Ectodermal cell (in vitro differentiated cells): ENCODE measurements at regions not wholly inside any gene's neighbourhood (a gene's known extent, or its start where the extent isn't known, plus 50 kb on each side); places are given as distances from the start of the nearest gene placed in this dataset.

ENCODE experiments used
- H3K27ac ChIP-seq: 2 replicates; pipeline ENCODE4 v1.7.0; 2013; ENCODE audit warnings: mild to moderate bottlenecking, low read depth, low read length; ENCODE audit not compliant: insufficient read depth, poor library complexity, severe bottlenecking
- H3K27me3 ChIP-seq: 2 replicates; pipeline ENCODE4 v1.7.0; 2013; ENCODE audit warnings: mild to moderate bottlenecking, low read length; ENCODE audit not compliant: insufficient read depth, control insufficient read depth, poor library complexity, severe bottlenecking
- H3K36me3 ChIP-seq: one replicate; pipeline ENCODE4 v1.7.0; 2013; ENCODE audit warnings: low read length; ENCODE audit not compliant: control insufficient read depth, insufficient read depth
- H3K4me1 ChIP-seq: one replicate; pipeline ENCODE4 v1.7.0; 2013; ENCODE audit warnings: low read length; ENCODE audit not compliant: control insufficient read depth, insufficient read depth
- H3K4me3 ChIP-seq: 2 replicates; pipeline ENCODE4 v1.7.0; 2013; ENCODE audit warnings: low read depth, low read length, control low read depth; ENCODE audit not compliant: insufficient read depth
- H3K9me3 ChIP-seq: 2 replicates; pipeline ENCODE4 v1.7.0; 2013; ENCODE audit warnings: mild to moderate bottlenecking, low read length, moderate library complexity; ENCODE audit not compliant: control insufficient read depth
- WGBS, 2 experiments: methylation state at CpG; one replicate each; pipeline ENCODE4 v1.1.7; 2013; ENCODE audit warnings: missing lambda C conversion rate in 2 of 2; 5-methylcytosine and 5-hydroxymethylcytosine counted together

- Histone ChIP-seq H3K27ac (no peak overlapping the region), H3K9me3 (no peaks in the 10 kb centered on the region), H3K4me1 (no peaks in the 10 kb centered on the region), H3K27me3 (no peaks in the 10 kb centered on the region), H3K4me3 (no peak overlapping the region), H3K36me3 (no peaks in the 10 kb centered on the region)
- WGBS, 2 experiments: 89 to 93% methylated on average over 3 of the region's 3 CpGs
These were observed 184.6 kb upstream of the GPR149 start for GRCh38 chr3:154614601-154615000.

- no peaks in the 10 kb centered on the region for H3K4me1 ChIP-seq
- 100% methylated on average over 1 of the region's 1 CpG for WGBS, 2 experiments
- no peak overlapping the region for H3K27ac ChIP-seq
- no peaks in the 10 kb centered on the region for H3K27me3 ChIP-seq
- no peaks in the 10 kb centered on the region for H3K36me3 ChIP-seq
- H3K4me3 ChIP-seq: no peak overlapping the region
- H3K9me3 ChIP-seq: no peaks in the 10 kb centered on the region
These were observed 184.1 kb upstream of the GPR149 start for GRCh38 chr3:154614078-154614477.

- H3K4me3 ChIP-seq: no peak overlapping the region
- no peak overlapping the region for H3K27ac ChIP-seq
- no peaks in the 10 kb centered on the region for H3K4me1 ChIP-seq
- no peaks in the 10 kb centered on the region for H3K9me3 ChIP-seq
- H3K36me3 ChIP-seq: no peaks in the 10 kb centered on the region
- no peaks in the 10 kb centered on the region for H3K27me3 ChIP-seq
These were observed 172.3 kb upstream of the GPR149 start for GRCh38 chr3:154602241-154602640.

GRCh38 chr3:154598166-154598565, 168.2 kb upstream of the GPR149 start:
- Histone ChIP-seq H3K4me3 (no peak overlapping the region), H3K36me3 (no peaks in the 10 kb centered on the region), H3K27me3 (no peaks in the 10 kb centered on the region), H3K27ac (no peak overlapping the region), H3K4me1 (no peaks in the 10 kb centered on the region), H3K9me3 (no peaks in the 10 kb centered on the region)
- WGBS, 2 experiments: 84 to 86% methylated on average over 3 of the region's 3 CpGs

- Histone ChIP-seq H3K27me3 (no peaks in the 10 kb centered on the region), H3K9me3 (no peaks in the 10 kb centered on the region), H3K36me3 (no peaks in the 10 kb centered on the region), H3K4me1 (no peaks in the 10 kb centered on the region), H3K27ac (no peak overlapping the region), H3K4me3 (no peak overlapping the region)
- WGBS, 2 experiments: 83 to 90% methylated on average over 1 to 2 of the region's 3 CpGs
These were observed 160.8 kb upstream of the GPR149 start for GRCh38 chr3:154590675-154591384.

- WGBS, 2 experiments: 89 to 96% methylated on average over 3 of the region's 3 CpGs
- Histone ChIP-seq H3K4me3 (no peak overlapping the region), H3K27ac (no peak overlapping the region), H3K9me3 (no peaks in the 10 kb centered on the region), H3K4me1 (no peaks in the 10 kb centered on the region), H3K36me3 (no peaks in the 10 kb centered on the region), H3K27me3 (no peaks in the 10 kb centered on the region)
These were observed 158.8 kb upstream of the GPR149 start for GRCh38 chr3:154588831-154589230.

GRCh38 chr3:154584974-154585373, 155.0 kb upstream of the GPR149 start:
- no peak overlapping the region for H3K4me3 ChIP-seq
- H3K36me3 ChIP-seq: no peaks in the 10 kb centered on the region
- no peaks in the 10 kb centered on the region for H3K4me1 ChIP-seq
- H3K9me3 ChIP-seq: no peaks in the 10 kb centered on the region
- no peak overlapping the region for H3K27ac ChIP-seq
- H3K27me3 ChIP-seq: no peaks in the 10 kb centered on the region

- no peaks in the 10 kb centered on the region for H3K36me3 ChIP-seq
- H3K9me3 ChIP-seq: no peaks in the 10 kb centered on the region
- WGBS, 2 experiments: 77 to 82% methylated on average over 4 of the region's 4 CpGs
- H3K4me1 ChIP-seq: no peaks in the 10 kb centered on the region
- no peak overlapping the region for H3K27ac ChIP-seq
- no peaks in the 10 kb centered on the region for H3K27me3 ChIP-seq
- no peak overlapping the region for H3K4me3 ChIP-seq
These were observed 154.1 kb upstream of the GPR149 start for GRCh38 chr3:154584041-154584440.

GRCh38 chr3:154583086-154583634, 153.2 kb upstream of the GPR149 start:
- Histone ChIP-seq H3K4me1 (no peaks in the 10 kb centered on the region), H3K4me3 (no peak overlapping the region), H3K36me3 (no peaks in the 10 kb centered on the region), H3K27me3 (no peaks in the 10 kb centered on the region), H3K27ac (no peak overlapping the region), H3K9me3 (no peaks in the 10 kb centered on the region)
- WGBS, 2 experiments: 98% methylated on average over 3 to 4 of the region's 4 CpGs

GRCh38 chr3:154582501-154582900, 152.5 kb upstream of the GPR149 start:
- H3K4me3 ChIP-seq: no peak overlapping the region
- no peaks in the 10 kb centered on the region for H3K4me1 ChIP-seq
- H3K27ac ChIP-seq: no peak overlapping the region
- H3K36me3 ChIP-seq: no peaks in the 10 kb centered on the region
- no peaks in the 10 kb centered on the region for H3K9me3 ChIP-seq
- H3K27me3 ChIP-seq: no peaks in the 10 kb centered on the region
